Retinal pigment epithelial cell (primary cell): ENCODE measurements at regions not wholly inside any gene's neighbourhood (a gene's known extent, or its start where the extent isn't known, plus 50 kb on each side); places are given as distances from the start of the nearest gene placed in this dataset.

Source experiments
- DNase-seq: peaks from one replicate; pipeline ENCODE4 v3.0.0-alpha.2; 2010; ENCODE audit warnings: low read depth
- H3K4me3 ChIP-seq: 2 replicates; pipeline ENCODE4 v1.5.1; 2011; ENCODE audit warnings: mild to moderate bottlenecking, low read length, control low read depth, moderate library complexity
- TF ChIP-seq, protein P1 (sequence below): conservative IDR thresholded peaks from 2 replicates; pipeline ENCODE4 v1.5.1; 2011; ENCODE audit warnings: low read depth, low read length, control low read depth, inconsistent platforms

DNA sequence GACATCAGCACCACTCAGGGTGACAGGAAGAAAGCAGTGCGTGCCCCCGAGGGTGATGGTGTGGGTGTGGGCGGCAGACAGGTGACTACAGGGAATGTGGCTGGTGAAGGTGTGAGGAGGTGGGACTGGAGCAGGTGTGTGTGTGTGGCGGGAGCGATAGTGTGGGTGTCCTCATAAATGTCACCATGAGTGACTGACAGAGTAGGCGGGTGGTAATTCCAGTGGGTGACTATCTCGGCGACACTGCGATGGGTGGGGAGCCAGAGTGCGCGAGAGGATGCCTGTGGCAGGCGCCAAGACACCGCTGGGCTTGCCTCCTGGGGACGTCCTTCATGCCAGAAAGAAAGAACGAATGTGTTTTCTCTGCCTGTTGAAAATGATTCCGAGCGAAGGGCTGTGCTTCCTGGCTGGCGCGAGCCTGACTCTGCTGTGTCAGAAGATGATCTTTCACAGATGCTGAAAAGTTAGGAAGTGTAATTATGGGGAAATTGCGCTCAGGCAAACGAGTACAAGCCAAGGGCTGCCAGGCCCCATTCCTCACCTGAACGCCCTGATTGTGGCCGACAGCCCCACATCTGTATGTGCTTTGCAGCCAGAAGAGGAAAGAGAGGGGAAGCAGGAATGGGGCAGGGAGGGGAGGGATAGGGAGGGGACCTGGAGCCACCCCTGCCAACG is 98.8 kb upstream of the CD82 start:
- H3K4me3 ChIP-seq = no peak overlapping the region
- TF ChIP-seq, protein P1, sequence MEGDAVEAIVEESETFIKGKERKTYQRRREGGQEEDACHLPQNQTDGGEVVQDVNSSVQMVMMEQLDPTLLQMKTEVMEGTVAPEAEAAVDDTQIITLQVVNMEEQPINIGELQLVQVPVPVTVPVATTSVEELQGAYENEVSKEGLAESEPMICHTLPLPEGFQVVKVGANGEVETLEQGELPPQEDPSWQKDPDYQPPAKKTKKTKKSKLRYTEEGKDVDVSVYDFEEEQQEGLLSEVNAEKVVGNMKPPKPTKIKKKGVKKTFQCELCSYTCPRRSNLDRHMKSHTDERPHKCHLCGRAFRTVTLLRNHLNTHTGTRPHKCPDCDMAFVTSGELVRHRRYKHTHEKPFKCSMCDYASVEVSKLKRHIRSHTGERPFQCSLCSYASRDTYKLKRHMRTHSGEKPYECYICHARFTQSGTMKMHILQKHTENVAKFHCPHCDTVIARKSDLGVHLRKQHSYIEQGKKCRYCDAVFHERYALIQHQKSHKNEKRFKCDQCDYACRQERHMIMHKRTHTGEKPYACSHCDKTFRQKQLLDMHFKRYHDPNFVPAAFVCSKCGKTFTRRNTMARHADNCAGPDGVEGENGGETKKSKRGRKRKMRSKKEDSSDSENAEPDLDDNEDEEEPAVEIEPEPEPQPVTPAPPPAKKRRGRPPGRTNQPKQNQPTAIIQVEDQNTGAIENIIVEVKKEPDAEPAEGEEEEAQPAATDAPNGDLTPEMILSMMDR = no peak
- DNase-seq = no peak

DNA sequence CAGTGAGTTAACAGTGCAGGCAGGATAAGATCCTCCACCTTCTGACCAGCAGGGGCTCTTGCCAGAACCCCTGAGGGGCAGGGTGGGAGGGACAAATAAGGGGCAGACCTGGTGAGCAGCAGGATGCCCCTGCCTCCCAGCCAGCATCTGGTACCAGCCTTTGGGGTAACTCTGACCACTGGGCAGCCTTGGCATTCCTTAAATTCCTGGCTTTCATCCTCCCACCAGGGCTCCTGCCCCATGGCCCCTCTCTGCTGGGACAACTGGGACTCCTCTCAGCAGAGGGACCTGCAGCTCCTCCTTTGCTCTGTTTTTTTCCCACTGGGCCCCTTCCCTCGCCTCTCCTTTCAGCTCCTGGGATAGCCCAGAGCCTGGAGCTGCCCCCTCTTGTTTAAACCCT is 98.0 kb upstream of the CD82 start:
- DNase-seq = no peak
- H3K4me3 ChIP-seq = no peak overlapping the region
- TF ChIP-seq, protein P1 = no peak

DNA sequence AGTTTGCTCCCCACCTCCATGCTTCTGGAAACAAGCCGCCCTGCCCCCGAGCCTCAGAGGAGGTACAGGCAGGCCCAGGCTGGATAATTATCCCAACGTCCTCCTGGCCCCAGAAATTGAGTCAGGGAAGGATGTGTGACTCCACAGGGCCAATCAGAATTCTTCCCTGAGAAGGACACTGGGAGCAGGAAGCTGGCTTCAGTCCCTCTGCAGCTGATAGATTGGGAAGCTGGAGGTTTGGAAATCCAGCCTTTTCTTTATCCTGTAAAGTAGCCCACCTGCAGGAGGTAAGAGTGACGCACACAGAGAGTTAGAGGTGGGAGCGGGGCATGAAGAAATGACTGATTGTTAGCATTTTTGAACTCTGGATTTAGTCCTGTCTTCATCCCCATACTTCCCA is 97.5 kb upstream of the CD82 start:
- TF ChIP-seq, protein P1 = no peak
- DNase-seq = no peak
- no peak overlapping the region for H3K4me3 ChIP-seq

- no peak for DNase-seq
- TF ChIP-seq, protein P1 = no peak
Observed at GRCh38 chr11:44468345-44468988, 97.0 kb upstream of the CD82 start.

GRCh38 chr11:44469412-44469811 is 96.1 kb upstream of the CD82 start:
- DNase-seq = no peak
- no peak overlapping the region for H3K4me3 ChIP-seq
- TF ChIP-seq, protein P1 = no peak

More at GRCh38 chr11:44468345-44468988, 97.0 kb upstream of the CD82 start:
- H3K4me3 ChIP-seq = no peak overlapping the region

GRCh38 chr11:44470854-44471253 is 94.6 kb upstream of the CD82 start:
- no peak overlapping the region for H3K4me3 ChIP-seq
- DNase-seq = no peak
- TF ChIP-seq, protein P1 = no peak

- DNase-seq = no peak
- TF ChIP-seq, protein P1 = no peak
- H3K4me3 ChIP-seq = no peak overlapping the region
Observed at GRCh38 chr11:44471603-44472002, 93.9 kb upstream of the CD82 start.
